Activated CD4-positive, alpha-beta T cell treated with anti-CD3 and anti-CD28 coated beads, Interleukin-2, amount 50 U/mL, for 48 hours (primary cell): ENCODE measurements at regions not wholly inside any gene's neighbourhood (a gene's known extent, or its start where the extent isn't known, plus 50 kb on each side); places are given as distances from the start of the nearest gene placed in this dataset.
"Not testable (repeated sequence)": the region's sequence is repeated elsewhere in the genome, so short reads cannot be mapped to it uniquely, and the experiment has no call there.

Experiments
- DNase-seq, 2 experiments: peaks; one replicate each; pipeline ENCODE4 v3.0.0-alpha.2; 2020

DNA sequence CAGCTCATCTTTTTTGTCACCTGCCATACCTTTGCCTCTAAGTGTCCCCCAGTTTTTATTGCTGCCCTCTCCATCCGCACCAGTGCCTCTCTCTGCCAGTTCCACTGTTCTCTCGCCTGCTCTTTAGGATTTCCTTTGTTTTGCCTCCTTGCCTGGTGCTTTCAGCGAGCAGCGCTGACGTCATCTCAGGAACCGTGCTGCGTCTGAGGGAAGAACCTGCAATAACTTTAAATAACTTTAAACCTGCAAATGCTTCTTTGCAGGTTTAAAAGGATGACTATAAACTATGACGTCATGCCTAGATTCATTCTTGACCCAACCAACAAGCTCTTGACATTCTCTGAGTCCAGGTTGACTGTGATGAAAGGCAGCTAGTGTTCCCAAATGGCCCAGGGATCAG, 105.1 kb downstream of the LRRC74B start:
- DNase-seq = peak; percentile 1 to 6

DNA sequence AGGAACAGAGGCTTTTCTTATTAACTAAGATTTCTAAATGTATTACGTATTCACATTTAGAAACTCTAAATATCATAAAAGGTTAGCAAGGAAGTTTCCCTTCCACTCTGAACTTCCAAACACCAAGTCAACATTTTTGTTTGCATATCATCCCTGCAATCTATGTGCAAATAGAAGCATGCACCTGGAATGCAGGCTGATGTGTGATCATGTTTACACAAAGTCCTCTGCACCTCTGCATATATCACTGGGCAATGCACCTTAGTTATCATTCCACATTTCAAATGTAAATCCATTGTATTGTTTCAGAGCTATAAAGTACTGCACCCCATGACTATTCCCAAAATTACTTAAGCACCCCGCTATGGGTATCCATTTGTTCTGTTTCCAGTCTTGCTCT, 142.1 kb downstream of the LRRC74B start:
- DNase-seq = not testable (repeated sequence)

DNA sequence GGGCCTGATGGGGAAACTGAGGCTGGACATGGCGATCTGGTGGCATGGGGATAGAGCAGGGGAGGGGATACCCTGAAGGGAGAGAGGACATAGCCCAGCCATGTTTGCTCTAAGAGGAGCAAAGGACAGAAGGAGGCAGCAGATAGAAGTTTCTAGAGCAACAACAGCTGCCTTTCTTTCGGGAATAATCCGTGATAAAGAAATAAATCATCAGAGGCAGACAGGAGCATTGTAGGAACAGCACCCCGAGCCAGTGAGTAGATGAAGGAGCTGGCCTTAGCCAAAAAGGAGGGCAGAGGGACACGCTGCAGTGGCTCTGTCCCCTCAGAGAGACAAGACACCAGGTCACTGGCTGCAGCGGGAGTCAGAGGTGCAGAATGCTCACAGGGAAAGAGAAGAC, 166.3 kb downstream of the LRRC74B start:
- not testable (repeated sequence) for DNase-seq

DNA sequence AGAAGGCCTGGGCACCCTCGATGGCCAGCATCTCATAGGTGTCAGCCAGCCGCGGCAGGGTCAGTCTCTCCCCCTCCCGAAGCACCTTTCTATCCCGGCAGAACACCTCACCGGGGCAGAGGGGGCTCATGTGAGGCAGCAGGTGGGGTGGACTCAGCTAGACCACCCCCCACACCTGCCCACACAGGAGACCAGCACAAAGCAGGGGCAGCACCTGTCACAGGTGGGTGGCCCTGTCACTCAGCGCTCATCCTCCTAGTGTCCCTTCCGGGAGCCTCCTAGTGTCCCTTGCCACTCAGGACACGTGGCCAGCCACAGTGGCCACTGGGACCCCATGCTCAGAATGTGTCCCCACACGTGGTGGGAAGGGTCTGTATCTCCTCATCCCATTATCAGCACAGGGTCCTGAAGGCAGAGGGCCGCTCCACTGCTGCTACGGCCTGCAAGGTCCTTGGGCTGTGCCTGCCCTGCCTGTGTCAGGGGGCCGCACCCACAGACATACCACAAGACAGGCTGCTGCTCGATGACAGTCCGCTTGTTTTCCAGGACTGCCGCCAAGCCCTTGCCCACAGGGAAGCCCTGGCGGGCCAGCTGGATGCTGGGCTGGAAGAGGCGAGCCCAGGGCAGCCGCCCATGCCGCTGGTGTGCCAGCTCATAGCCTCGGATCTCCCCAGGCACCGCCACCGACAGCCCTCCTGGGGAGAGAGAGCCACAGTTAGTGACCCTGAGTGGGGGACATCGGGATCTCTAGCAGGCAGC, 167.4 kb upstream of the RIMBP3B start:
- DNase-seq = not testable (repeated sequence)

DNA sequence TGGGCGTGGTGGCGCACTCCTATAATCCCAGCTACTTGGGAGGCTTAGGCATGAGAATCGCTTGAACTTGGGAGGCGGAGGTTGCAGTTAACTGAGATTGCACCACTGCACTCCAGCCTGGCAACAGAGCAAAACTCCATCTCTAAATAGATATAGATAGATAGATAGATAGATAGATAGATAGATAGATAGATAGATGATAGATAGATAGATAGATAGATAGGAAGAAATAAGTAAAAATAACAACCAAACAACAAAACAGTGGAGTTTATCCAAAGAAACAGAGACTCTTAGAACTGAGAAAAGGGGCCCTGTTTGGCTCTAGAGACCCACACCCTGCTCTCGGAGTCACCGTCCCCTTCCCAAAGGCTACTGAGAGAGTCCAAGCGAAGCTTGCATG, 158.7 kb upstream of the RIMBP3B start:
- not testable (repeated sequence) for DNase-seq

DNA sequence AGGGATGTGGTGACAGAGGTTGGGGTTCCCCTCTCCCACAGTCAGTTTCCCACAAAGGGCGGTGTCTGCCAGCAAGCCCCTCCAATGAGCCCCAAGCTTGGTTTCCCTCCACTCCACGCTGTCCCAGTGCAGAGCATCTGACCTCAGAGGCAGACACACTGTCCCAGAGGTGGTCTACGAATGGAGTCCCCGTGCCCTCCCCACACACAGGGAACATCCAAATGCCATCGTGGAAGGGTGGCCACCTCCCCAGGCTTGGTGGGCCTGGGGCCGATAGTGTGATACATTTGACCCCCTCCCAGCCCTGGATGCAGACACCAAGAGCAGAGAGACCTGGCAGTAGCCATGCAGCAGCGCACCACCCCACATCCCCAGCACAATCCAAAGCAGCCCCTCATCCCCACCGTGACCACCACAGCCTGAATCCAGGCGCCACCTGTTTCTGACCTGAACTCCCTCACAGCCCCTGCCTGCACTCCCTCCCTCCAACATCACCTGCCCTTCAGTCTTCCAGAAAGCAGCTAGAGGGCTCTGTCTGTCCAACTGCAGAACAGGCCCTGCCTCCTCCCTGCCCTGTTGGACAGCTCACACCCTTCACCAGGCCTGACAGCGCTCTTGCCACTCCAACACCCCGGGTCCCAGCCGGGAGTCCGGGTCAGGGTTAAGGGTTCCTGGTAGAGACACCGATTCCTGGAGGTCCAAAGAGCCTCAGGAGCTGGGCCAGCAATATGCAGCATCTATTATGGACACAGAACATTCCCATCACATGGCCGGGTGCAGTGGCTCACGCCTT, 156.5 kb upstream of the RIMBP3B start:
- not testable (repeated sequence) for DNase-seq

DNA sequence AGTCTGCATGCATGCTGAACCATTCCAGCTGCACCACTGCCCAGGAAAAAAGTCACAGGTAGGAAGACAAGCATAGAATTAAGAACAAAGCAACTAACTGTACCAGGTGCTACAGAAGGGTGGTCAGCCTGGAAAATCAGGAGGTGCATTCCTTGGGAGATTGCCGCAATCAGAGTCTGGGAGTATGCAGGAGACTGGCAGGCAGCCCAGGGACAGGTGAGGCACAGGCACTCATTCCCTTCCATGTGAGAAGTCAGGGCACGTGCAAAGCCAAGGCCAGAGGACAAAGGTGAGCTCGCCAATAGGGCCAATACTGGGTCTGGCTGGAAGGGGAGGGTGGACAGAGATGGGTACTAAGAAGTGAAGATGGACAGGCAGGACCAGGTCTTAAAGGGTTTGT, 132.1 kb upstream of the RIMBP3B start:
- DNase-seq = not testable (repeated sequence)

DNA sequence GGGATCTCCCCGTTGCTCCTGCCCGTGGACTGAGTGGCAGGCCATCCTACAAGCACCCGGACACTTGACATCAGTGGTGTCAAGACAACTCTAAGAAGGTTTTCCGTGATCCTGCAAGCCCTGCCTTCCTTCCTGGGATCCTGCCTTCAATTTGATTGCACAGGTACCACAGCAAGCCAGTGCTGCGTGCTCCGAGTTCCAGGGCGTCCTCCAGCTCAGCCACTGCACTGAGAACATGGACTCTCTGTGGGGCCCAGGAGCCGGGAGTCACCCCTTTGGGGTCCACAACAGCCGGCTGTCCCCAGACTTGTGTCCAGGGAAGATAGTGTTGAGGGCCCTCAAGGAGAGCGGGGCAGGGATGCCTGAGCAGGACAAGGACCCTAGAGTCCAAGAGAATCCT, 100.9 kb upstream of the RIMBP3B start:
- DNase-seq = not testable (repeated sequence)

DNA sequence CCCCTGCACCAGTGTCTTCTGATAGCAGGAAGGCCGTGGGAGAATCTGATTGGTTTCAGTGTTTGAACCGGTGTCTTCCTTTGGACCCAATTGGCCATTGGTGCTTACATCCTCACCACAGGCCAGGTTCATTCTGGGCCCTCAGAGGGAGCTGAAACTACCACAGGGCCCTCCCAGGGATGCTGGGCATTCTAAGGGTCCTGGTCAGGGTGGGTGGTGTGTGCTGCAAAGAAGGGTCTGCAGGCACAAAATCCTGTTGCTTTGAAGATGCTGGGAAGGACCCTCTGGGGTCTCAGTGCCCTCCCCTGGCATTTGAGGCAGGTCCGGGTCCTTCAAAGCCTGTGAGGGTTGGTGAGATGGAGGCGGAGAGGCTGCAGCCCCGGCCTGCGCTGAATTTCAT, 89.8 kb upstream of the RIMBP3B start:
- DNase-seq = not testable (repeated sequence)

DNA sequence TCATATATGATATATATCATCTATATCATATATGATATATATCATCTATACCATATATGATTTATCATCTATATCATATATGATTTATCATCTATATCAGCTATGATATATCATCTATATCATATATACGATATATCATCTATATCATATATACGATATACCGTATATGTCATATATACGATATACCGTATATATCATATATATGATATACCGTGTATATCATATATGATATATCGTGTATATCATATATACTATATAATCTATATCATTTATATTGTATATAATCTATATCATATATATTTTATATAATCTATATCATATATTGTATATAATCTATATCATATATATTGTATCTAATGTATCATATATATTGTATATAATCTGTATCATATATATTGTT, 55.9 kb upstream of the RIMBP3B start:
- not testable (repeated sequence) for DNase-seq
